Heart right ventricle (tissue), 16 donors: ENCODE measurements at regions not wholly inside any gene's neighbourhood (a gene's known extent, or its start where the extent isn't known, plus 50 kb on each side); places are given as distances from the start of the nearest gene placed in this dataset.
"Not testable (repeated sequence)": the region's sequence is repeated elsewhere in the genome, so short reads cannot be mapped to it uniquely, and the experiment has no call there.

Experiments used
- ATAC-seq, 8 donors: fragments of 200-7000 bp; cut with Tn5 transposase; one replicate each; pipeline ENCODE4 v1.9.1; 2020; ENCODE audit warnings: mild to moderate bottlenecking in 8 of 8, moderate library complexity in 8 of 8, moderate number of reproducible peaks in 1 of 8
- DNase-seq, 2 donors: peaks; one replicate each; pipeline ENCODE4 v3.0.0-alpha.2; 2020
- H3K27ac ChIP-seq, 10 donors: fragments of 200-600 bp; sonication (generic) in 2 of 10; one replicate each; pipeline versions ENCODE4 v1.5.0 to v1.8.0; 2020 to 2022; ENCODE audit warnings: mild to moderate bottlenecking in 3 of 10
- H3K27me3 ChIP-seq, 7 donors: fragments of 200-600 bp; one replicate each; pipeline ENCODE4 v1.8.0; 2021 to 2022; ENCODE audit warnings: mild to moderate bottlenecking in 2 of 7
- H3K36me3 ChIP-seq, 9 donors: fragments of 200-600 bp; sonication (generic) in 1 of 9; one replicate each; pipeline versions ENCODE4 v1.5.0 to v1.8.0; 2020 to 2022; ENCODE audit warnings: mild to moderate bottlenecking in 2 of 9
- H3K4me1 ChIP-seq, 9 donors: fragments of 200-600 bp; sonication (generic) in 1 of 9; one replicate each; pipeline versions ENCODE4 v1.5.0 to v1.8.0; 2020 to 2022; ENCODE audit warnings: mild to moderate bottlenecking in 4 of 9
- H3K4me3 ChIP-seq, 10 donors: fragments of 200-600 bp; sonication (generic) in 2 of 10; one replicate each; pipeline versions ENCODE4 v1.5.0 to v1.8.0; 2020 to 2022; ENCODE audit warnings: mild to moderate bottlenecking in 7 of 10, moderate library complexity in 2 of 10
- H3K9me3 ChIP-seq, 11 donors: fragments of 200-600 bp in 10 of 11; sonication (generic) in 2 of 11; one replicate each; pipeline versions ENCODE4 v1.5.0 to v1.8.0; 2013 to 2022; ENCODE audit warnings: mild to moderate bottlenecking in 2 of 11, control low read depth in 1 of 11, moderate library complexity in 1 of 11
- WGBS, 2 donors: extraction: QIAGEN DNeasy Blood & Tissue Kit; methylation state at CpG; one replicate each; pipeline ENCODE4 v1.1.7; 2013; ENCODE audit warnings: inconsistent platforms in 1 of 2; 5-methylcytosine and 5-hydroxymethylcytosine counted together
- intact Hi-C, 10 donors: fragments of 100-400 bp; cut with DNase I; formaldehyde crosslinking; loops; one replicate each; pipeline versions ENCODE4 v1.11.1 to v1.14.2; 2022
- TF ChIP-seq, protein P1 (sequence below), 9 donors: fragments of 200-600 bp; sonication (generic) in 2 of 9; IDR thresholded peaks; one replicate each; pipeline versions ENCODE4 v1.5.0 to v1.8.0; 2021 to 2022; ENCODE audit warnings: antibody characterized with exemption in 9 of 9, mild to moderate bottlenecking in 5 of 9, moderate library complexity in 1 of 9
- donor health status: Arrhythmogenic right ventricular cardiomyopathy.
- donor health status: ischemic (EF 13 %, LVEDD 7.1; RV severe dilation, severe dysfunction).
- donor health status: healthy with polysubstance abuse.
- donor health status: DM: no; HTN: yes; CAD: no.
- donor health status: DM: no; HTN: no; CAD: no.
- donor health status: ischemic (EF 25% LVEDD 6.9; RV normal size, moderate dysfunction).
- donor health status: ischemic (EF 25% LVEDD 5.7; RV mildly dilated, moderate dysfunction).
- donor health status: healthy.
- donor health status: DM: yes; HTN: yes; CAD: no.
- donor health status: Ischemic cardiomyopathy.
- donor health status: ischemic (EF 35%, LVEDD 5.7; RV mildly dilated, moderate dysfunction).
- donor health status: nonischemic (EF 11% LVEDD 7.7; RV severe dilation, severe dysfunction).
- donor health status: DM: yes; HTN: yes; CAD: no.
- donor health status: PGD.
- donor health status: ischemic (EF 29% LVEDD 5.4; RV normal size, mild dysfunction).
- donor health status: nonischemic (EF 23%, LVEDD 6.1; RV moderate dilation, normal function).

DNA sequence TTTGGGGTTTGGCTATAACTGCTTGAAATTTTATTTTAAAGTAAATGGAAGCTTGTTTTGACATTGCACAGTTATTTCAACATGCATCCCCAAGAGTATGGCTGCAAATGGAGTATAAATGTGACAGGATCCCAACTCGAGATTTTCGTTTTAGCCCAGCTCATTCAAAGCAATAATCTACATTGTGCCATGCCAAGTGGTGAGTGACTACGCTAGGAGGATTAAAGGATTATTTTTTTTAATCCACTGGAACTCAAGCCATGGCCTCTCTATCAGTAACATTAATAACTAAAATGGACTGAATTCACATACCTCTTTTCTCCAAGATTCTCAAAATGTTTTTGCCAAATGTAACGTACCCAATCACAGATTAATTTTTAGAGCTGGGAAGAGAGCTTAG lies 60.6 kb upstream of the AUTS2 start:
- ATAC-seq (no peak), DNase-seq (no peak)
- peaks cover 0 to 11% (median 0%) of the 10 kb centered on the region in 11 donors for H3K9me3 ChIP-seq
- H3K36me3 ChIP-seq = no peaks in the 10 kb centered on the region
- H3K4me3 ChIP-seq = no peak overlapping the region
- intact Hi-C loops = no loop called here
- TF ChIP-seq, protein P1, sequence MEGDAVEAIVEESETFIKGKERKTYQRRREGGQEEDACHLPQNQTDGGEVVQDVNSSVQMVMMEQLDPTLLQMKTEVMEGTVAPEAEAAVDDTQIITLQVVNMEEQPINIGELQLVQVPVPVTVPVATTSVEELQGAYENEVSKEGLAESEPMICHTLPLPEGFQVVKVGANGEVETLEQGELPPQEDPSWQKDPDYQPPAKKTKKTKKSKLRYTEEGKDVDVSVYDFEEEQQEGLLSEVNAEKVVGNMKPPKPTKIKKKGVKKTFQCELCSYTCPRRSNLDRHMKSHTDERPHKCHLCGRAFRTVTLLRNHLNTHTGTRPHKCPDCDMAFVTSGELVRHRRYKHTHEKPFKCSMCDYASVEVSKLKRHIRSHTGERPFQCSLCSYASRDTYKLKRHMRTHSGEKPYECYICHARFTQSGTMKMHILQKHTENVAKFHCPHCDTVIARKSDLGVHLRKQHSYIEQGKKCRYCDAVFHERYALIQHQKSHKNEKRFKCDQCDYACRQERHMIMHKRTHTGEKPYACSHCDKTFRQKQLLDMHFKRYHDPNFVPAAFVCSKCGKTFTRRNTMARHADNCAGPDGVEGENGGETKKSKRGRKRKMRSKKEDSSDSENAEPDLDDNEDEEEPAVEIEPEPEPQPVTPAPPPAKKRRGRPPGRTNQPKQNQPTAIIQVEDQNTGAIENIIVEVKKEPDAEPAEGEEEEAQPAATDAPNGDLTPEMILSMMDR (IDR thresholded peaks at IDR 0.05) = no peak
- 81 to 87% methylated on average over 4 of the region's 4 CpGs for WGBS, 2 donors
- no peak overlapping the region for H3K27ac ChIP-seq
- no peaks in the 10 kb centered on the region for H3K4me1 ChIP-seq
- peaks cover 0 to 43% (median 13%) of the 10 kb centered on the region in 7 donors for H3K27me3 ChIP-seq

DNA sequence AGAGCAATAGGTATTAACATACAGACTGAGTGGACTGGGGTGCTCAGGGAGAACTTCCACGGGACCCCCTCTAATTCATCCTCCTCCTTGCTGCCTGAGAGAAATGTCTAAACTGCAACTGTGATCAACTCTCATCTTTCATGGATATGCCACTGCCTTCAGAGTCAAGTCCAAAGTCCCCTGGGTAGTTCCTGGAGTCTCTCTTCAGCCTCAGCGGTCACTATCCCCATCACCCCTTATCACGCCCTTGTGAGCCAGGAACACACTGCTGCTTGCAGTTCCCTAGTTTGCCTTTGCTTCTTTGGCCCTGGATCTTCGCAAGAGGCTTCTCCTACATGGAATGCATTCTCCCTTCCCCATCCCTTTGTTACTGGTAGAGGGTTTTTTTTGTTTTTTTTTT lies 58.7 kb upstream of the AUTS2 start:
- peaks cover 0 to 41% (median 13%) of the 10 kb centered on the region in 7 donors for H3K27me3 ChIP-seq
- no peak for ATAC-seq
- no peaks in the 10 kb centered on the region for H3K4me1 ChIP-seq
- no peak overlapping the region for H3K4me3 ChIP-seq
- no peak for DNase-seq
- H3K27ac ChIP-seq = no peak overlapping the region
- no peaks in the 10 kb centered on the region for H3K36me3 ChIP-seq
- intact Hi-C loops = no loop called here
- 86% methylated on average over 4 of the region's 4 CpGs for WGBS, 2 donors
- TF ChIP-seq, protein P1 (IDR thresholded peaks at IDR 0.05) = no peak
- peaks cover 0 to 11% (median 0%) of the 10 kb centered on the region in 11 donors for H3K9me3 ChIP-seq

DNA sequence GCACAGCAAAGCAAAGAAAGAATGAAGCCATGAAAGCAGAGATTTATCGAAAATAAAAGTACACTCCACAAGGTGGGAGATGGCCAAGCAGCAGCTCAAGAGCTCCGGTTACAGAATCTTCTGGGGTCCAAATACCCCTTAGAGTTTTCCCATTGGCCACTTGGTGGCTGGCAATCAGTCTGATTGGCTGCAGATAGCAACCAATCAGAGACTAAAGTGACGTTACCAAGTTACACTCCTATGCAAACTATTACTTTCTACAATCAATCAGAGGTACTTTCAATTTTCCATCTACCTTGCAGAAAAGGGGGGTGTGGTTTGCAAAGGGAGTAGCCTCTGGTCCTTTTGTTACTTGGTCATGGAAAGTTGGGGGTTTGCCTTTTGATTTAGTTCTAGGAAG lies 58.0 kb upstream of the AUTS2 start:
- peaks cover 0 to 37% (median 13%) of the 10 kb centered on the region in 7 donors for H3K27me3 ChIP-seq
- H3K4me1 ChIP-seq = no peaks in the 10 kb centered on the region

DNA sequence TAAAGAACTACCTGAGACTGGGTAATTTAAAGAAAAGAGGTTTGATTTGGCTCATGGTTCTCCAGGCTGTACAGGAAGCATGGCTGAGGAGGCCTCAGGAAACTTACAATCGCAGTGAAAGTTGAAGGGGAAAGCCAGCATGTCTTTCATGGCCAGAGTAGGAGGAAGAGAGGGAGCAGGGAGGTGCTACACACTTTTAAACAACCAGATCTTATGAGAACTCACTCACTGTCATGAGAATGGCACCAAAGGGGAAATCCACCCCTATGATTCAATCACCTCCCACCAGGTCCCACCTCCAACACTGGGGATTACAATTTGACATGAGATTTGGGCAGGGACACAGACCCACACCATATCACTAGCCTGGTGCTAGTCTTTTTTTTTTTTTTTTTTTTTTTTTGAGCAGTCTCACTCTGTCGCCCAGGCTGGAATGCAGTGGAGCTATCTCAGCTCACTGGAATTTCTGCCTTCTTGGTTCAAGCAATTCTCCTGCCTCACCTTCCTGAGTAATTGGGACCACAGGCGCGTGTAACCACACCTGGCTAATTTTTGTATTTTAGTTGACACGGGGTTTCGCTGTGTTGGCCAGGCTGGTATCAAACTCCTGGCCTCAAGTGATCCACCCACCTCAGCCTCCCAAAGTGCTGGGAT lies 56.4 kb upstream of the AUTS2 start:
- H3K4me3 ChIP-seq, H3K36me3 ChIP-seq, intact Hi-C loops: not testable (repeated sequence)

More for the DNA sequence above, 58.0 kb upstream of the AUTS2 start:
- Histone ChIP-seq H3K27ac (no peak overlapping the region), H3K36me3 (no peaks in the 10 kb centered on the region), H3K4me3 (no peak overlapping the region), H3K9me3 (peaks cover 0 to 11% (median 0%) of the 10 kb centered on the region in 11 donors)
- TF ChIP-seq, protein P1 (IDR thresholded peaks at IDR 0.05) = no peak
- no peak for DNase-seq
- ATAC-seq = no peak
- 91 to 93% methylated on average over 3 of the region's 3 CpGs for WGBS, 2 donors
- intact Hi-C loops = no loop called here

DNA sequence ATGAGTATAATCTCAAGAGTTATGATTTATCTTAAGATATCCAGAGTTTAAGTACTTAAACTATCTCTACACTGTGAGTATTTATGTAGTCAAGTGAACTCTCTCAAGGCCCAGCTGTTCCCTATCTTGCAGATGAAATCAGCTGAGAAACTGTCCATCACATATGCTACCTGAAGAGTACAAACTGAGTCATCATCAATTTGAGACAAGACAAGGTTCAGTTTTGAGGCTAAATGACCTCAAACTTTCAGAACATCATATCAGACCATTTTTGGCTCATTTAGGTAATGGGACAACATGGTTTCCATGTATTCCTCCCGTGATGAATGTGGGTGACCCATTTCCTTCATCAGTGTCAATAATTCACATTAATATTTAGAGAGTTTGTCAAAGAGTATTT lies 53.1 kb upstream of the AUTS2 start:
- no peak for DNase-seq
- no peak overlapping the region for H3K27ac ChIP-seq
- H3K9me3 ChIP-seq = peaks cover 0 to 11% (median 0%) of the 10 kb centered on the region in 11 donors
- 79 to 90% methylated on average over 1 of the region's 1 CpG for WGBS, 2 donors
- TF ChIP-seq, protein P1 (IDR thresholded peaks at IDR 0.05) = no peak
- ATAC-seq = no peak
- H3K27me3 ChIP-seq = peaks cover 0 to 22% (median 4%) of the 10 kb centered on the region in 7 donors
- H3K36me3 ChIP-seq = no peaks in the 10 kb centered on the region
- intact Hi-C loops = no loop called here
- peaks cover 0 to 4% (median 0%) of the 10 kb centered on the region in 9 donors for H3K4me1 ChIP-seq
- no peak overlapping the region for H3K4me3 ChIP-seq

More for the DNA sequence above, 56.4 kb upstream of the AUTS2 start:
- not testable (repeated sequence) for DNase-seq, ATAC-seq, H3K4me1 ChIP-seq, H3K27ac ChIP-seq
- Histone ChIP-seq H3K27me3 (peaks cover 0 to 25% (median 10%) of the 10 kb centered on the region in 7 donors), H3K9me3 (peaks cover 0 to 11% (median 0%) of the 10 kb centered on the region in 11 donors)
- WGBS, 2 donors = 88 to 94% methylated on average over 6 of the region's 6 CpGs
